ENCODE measurements at regions not wholly inside any gene's neighbourhood (a gene's known extent, or its start where the extent isn't known, plus 50 kb on each side); places are given as distances from the start of the nearest gene placed in this dataset.

DNA sequence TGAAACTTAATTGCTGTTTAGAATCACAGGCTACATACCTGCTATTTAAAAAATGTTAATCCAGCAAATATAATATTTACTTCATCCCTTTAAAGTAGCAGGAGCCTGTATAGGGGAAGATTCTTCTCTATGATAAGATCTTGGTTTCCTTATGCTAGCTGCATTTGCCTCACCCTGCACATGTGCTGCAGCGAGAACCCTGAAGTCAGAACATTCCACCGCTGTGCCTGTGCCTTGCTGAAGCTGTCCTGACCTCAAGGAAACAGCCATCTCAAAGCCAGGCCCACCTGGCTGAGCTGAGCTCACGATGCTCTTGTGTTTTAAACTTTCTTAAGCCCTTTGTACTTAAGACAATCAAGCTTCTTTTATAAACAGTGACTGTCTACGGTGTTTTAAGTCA lies 355.0 kb upstream of the PCDH20 start:
- no peak for DNase-seq
- Histone ChIP-seq H3K36me3 (no peaks in the 10 kb centered on the region), H3K27me3 (no peaks in the 10 kb centered on the region), H3K4me1 (ENCODE audit: insufficient read depth) (no peaks in the 10 kb centered on the region), H3K4me3 (no peak overlapping the region), H3K27ac (no peak overlapping the region), H3K9me3 (no peaks in the 10 kb centered on the region)
- intact Hi-C loops (cut with DNase I) = no loop called here
- TF ChIP-seq, protein P1, sequence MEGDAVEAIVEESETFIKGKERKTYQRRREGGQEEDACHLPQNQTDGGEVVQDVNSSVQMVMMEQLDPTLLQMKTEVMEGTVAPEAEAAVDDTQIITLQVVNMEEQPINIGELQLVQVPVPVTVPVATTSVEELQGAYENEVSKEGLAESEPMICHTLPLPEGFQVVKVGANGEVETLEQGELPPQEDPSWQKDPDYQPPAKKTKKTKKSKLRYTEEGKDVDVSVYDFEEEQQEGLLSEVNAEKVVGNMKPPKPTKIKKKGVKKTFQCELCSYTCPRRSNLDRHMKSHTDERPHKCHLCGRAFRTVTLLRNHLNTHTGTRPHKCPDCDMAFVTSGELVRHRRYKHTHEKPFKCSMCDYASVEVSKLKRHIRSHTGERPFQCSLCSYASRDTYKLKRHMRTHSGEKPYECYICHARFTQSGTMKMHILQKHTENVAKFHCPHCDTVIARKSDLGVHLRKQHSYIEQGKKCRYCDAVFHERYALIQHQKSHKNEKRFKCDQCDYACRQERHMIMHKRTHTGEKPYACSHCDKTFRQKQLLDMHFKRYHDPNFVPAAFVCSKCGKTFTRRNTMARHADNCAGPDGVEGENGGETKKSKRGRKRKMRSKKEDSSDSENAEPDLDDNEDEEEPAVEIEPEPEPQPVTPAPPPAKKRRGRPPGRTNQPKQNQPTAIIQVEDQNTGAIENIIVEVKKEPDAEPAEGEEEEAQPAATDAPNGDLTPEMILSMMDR (IDR thresholded peaks at IDR 0.05) = no peak
- TF ChIP-seq POLR2A (IDR thresholded peaks at IDR 0.05) = no peak
- TF ChIP-seq EP300 (IDR thresholded peaks at IDR 0.05) = no peak
- WGBS, 3 donors = 71 to 92% (median 87%) methylated on average over 4 of the region's 4 CpGs

DNA sequence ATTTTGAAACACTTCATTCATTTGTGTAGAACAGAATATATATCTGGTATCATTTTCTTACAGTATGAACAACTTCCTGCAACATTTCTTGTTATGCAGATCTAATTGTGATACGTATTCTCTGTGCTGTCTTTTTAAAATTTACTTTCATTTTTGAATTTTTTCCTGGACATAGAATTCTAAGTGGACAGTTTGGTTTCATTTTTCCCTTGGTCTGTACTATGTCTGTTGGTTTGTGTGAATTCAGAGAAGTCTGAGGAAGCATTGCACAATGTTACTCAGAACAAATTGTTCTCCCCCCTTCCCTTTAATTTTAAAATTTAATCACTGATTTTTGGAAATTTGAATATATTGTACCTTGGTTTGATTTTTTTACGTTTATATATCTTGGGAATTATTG lies 352.5 kb upstream of the PCDH20 start:
- DNase-seq = no peak
- no peaks in the 10 kb centered on the region for H3K27me3 ChIP-seq
- H3K4me3 ChIP-seq = no peak overlapping the region
- no peaks in the 10 kb centered on the region for H3K4me1 ChIP-seq (ENCODE audit: insufficient read depth)
- TF ChIP-seq POLR2A (IDR thresholded peaks at IDR 0.05) (no peak), EP300 (IDR thresholded peaks at IDR 0.05) (no peak)
- TF ChIP-seq, protein P1 (IDR thresholded peaks at IDR 0.05) = no peak
- no peak overlapping the region for H3K27ac ChIP-seq
- no peaks in the 10 kb centered on the region for H3K36me3 ChIP-seq
- WGBS, 3 donors = 80 to 84% (median 82%) methylated on average over 2 of the region's 2 CpGs
- intact Hi-C loops (cut with DNase I) = no loop called here
- H3K9me3 ChIP-seq = no peaks in the 10 kb centered on the region

DNA sequence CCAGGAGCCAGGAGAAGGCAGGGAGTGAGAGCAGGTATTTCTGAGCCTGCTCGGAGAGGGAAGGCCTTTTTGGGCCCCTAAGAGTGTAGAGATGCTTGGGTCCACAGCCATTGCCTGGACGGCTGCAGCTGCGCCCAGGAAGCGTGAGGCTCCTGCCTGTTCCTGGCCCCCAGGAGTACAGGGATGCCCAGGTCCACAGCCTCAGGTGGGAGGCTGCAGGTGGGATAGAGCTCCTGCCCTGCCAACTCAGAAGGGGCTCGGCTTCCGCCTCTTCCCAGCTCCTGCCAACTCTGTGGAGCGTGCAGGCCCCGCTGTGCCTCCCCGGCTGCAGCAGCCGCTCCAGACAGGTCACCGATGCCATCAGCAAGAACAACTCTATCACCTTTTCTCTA lies 351.0 kb upstream of the PCDH20 start:
- TF ChIP-seq, protein P1 (IDR thresholded peaks at IDR 0.05) = no peak
- TF ChIP-seq EP300 (IDR thresholded peaks at IDR 0.05) (no peak), POLR2A (IDR thresholded peaks at IDR 0.05) (no peak)
- DNase-seq = no peak
- H3K27me3 ChIP-seq = no peaks in the 10 kb centered on the region
- H3K36me3 ChIP-seq = no peaks in the 10 kb centered on the region
- no peaks in the 10 kb centered on the region for H3K9me3 ChIP-seq
- no peak overlapping the region for H3K4me3 ChIP-seq
- H3K4me1 ChIP-seq (ENCODE audit: insufficient read depth) = no peaks in the 10 kb centered on the region
- 88 to 91% (median 89%) methylated on average over 11 of the region's 11 CpGs for WGBS, 3 donors
- intact Hi-C loops (cut with DNase I) = no loop called here
- no peak overlapping the region for H3K27ac ChIP-seq

DNA sequence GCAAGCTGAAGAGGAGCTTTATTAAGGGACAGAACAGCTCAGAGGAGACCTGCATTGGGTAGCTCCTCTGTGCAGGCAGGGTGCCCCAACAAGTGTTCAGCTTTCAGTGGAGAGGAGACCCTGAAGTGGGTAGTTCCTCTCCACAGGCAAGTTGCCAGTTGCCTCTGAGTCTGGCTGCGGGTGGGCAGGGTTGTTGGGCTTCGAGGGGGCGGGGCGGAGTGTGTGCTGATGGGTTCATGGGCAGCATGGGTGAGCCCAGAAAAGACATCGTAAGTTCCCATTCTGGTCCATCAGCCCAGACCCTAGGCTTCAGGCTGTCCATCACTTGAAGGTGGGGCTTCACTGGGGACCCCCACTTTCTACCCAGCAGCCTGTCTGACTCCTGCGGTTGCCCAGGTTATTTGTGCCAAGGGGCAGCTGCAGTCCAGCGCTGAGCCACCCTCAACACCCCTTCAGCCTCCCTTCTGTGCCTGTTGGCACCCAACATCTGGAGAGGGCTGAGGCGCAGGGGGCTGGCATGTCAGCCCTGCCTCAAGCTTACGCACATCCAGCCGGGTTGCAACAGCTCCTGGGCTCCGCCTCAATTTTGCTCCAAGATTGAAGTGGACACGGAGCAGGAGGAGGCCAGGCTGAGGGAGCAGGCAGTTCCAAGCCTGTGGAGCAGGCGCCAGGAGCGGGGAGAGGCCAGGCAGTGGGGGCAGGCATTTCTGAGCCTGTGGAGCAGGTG lies 350.5 kb upstream of the PCDH20 start:
- intact Hi-C loops (cut with DNase I) = no loop called here
- H3K36me3 ChIP-seq = no peaks in the 10 kb centered on the region
- no peak for TF ChIP-seq POLR2A (IDR thresholded peaks at IDR 0.05)
- TF ChIP-seq, protein P1 (IDR thresholded peaks at IDR 0.05) = no peak
- TF ChIP-seq EP300 (IDR thresholded peaks at IDR 0.05) = no peak
- no peaks in the 10 kb centered on the region for H3K27me3 ChIP-seq
- H3K27ac ChIP-seq = no peak overlapping the region
- no peaks in the 10 kb centered on the region for H3K9me3 ChIP-seq
- H3K4me1 ChIP-seq (ENCODE audit: insufficient read depth) = no peaks in the 10 kb centered on the region
- DNase-seq = no peak
- H3K4me3 ChIP-seq = no peak overlapping the region
- 86 to 91% (median 91%) methylated on average over 14 of the region's 14 CpGs for WGBS, 3 donors

Data from ovary (tissue), 7 donors.